ENCODE measurements at regions not wholly inside any gene's neighbourhood (a gene's known extent, or its start where the extent isn't known, plus 50 kb on each side); places are given as distances from the start of the nearest gene placed in this dataset.

GRCh38 chr18:78571063-78571785 lies 408.4 kb upstream of the SALL3 start:
- TF ChIP-seq CTCF (conservative IDR thresholded peaks at IDR 0.05; ENCODE audit: low read depth, low read length) = no peak
- H3K4me3 ChIP-seq (ENCODE audit: low read depth, low read length) = no peak overlapping the region
- no peak for DNase-seq (ENCODE audit: low read depth)

DNA sequence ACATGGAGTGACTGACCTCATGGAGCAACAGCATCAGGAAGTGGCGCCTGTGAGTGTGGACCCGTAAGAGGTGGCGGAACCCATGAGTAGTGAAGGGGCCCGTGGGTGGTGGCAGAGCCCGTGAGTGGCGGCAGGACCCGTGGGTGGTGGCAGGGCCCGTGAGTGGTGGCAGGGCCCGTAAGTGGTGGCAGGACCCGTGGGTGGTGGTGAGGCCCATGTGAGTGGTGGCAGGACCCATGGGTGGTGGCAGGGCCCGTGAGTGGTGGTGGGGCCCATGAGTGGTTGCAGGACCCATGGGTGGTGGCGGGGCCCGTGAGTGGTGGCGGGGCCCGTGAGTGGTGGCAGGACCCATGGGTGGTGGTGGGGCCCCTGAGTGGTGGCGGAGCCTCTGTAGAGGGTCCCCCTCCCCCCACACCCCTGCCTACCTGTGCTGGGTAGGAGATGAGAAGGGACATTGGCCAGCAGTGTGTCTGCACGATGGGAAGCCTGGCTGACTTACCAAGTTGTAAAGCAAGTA lies 407.7 kb upstream of the SALL3 start:
- no peak overlapping the region for H3K4me3 ChIP-seq (ENCODE audit: low read depth, low read length)
- TF ChIP-seq CTCF (conservative IDR thresholded peaks at IDR 0.05; ENCODE audit: low read depth, low read length) = no peak
- no peak for DNase-seq (ENCODE audit: low read depth)

DNA sequence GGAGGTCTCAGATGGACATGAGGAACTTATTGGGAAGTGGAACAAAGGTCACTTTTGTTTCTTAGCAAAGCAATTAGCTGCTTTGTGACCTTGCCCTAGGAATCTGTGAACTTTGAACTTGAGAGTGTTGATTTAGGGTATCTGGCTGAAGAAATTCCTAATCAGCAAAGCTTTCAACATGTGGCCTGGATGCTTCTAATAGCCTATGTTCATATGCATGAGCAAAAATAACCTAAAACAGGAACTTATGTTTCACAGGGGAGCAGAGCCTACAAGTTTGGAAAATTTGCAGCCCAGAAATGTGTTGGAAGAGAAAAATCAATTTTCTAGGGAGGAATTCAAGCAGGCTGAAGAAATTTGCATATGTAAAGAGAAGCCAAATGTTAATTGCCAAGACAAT lies 405.8 kb upstream of the SALL3 start:
- no peak for TF ChIP-seq CTCF (conservative IDR thresholded peaks at IDR 0.05; ENCODE audit: low read depth, low read length)
- no peak for DNase-seq (ENCODE audit: low read depth)
- H3K4me3 ChIP-seq (ENCODE audit: low read depth, low read length) = no peak overlapping the region

GRCh38 chr18:78576967-78577366 lies 402.7 kb upstream of the SALL3 start:
- no peak overlapping the region for H3K4me3 ChIP-seq (ENCODE audit: low read depth, low read length)
- no peak for DNase-seq (ENCODE audit: low read depth)
- TF ChIP-seq CTCF (conservative IDR thresholded peaks at IDR 0.05; ENCODE audit: low read depth, low read length) = no peak

DNA sequence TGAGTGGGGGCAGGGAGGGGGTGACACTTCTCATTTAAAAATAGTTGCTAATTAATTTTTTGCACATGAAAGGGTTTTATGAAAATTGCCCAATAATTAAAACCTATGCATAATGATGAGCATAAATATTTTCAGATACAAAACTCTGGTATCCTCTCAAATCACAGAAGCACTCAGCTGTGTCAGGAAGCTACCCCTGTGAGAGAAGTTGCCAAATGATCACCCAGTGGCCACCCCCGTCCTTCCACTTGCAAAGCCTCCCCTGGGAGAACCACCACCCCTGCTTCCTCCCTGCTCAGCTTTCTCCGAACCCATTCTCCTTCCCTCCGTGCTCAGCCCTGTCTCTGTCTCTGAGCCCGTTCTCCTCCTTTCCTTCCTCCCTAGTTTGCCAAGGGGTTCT lies 400.2 kb upstream of the SALL3 start:
- no peak overlapping the region for H3K4me3 ChIP-seq (ENCODE audit: low read depth, low read length)
- no peak for DNase-seq (ENCODE audit: low read depth)
- TF ChIP-seq CTCF (conservative IDR thresholded peaks at IDR 0.05; ENCODE audit: low read depth, low read length) = no peak

DNA sequence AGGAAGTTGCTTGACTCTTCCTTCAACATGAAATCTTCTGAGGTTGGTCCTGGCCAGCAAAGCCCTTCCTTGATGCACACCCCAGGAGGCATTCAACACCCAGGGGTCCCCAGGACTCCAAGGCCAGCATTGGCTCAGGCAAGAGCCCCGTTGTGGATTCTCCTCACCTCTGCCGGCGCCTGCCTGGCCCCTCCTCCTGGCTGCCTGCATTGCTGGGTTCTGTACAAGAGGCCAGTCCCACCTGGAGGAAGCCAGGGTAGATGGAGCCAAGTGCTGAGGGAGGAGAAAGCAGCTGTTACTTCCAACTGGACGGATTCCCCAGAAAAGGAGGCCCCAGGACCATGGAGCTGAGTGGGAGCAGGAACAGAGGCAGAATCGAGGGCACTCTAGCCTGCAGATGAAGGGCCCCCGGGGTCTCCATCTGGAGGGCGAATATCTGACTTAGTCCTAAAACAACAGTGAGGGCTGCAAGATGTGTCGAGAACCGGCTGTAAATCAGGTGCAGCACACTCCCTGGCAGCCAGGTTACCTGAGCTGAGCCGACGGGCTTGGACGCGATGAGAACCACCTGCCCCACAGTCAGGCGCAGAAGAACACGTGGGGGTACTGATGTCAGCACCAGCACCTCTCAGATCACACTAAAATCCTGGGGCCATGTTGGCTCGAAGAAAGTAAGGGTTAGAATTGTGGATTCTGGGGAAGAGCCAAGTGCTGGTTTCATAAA lies 399.6 kb upstream of the SALL3 start:
- no peak for TF ChIP-seq CTCF (conservative IDR thresholded peaks at IDR 0.05; ENCODE audit: low read depth, low read length)
- no peak overlapping the region for H3K4me3 ChIP-seq (ENCODE audit: low read depth, low read length)
- DNase-seq (ENCODE audit: low read depth) = no peak
